GM12878 (cell line): ENCODE measurements at regions not wholly inside any gene's neighbourhood (a gene's known extent, or its start where the extent isn't known, plus 50 kb on each side); places are given as distances from the start of the nearest gene placed in this dataset.

Source experiments
- ATAC-seq: fragments of 200-7000 bp; cut with Tn5 transposase; 3 replicates; pipeline ENCODE4 v1.9.1; 2020; ENCODE audit warnings: mild to moderate bottlenecking, moderate library complexity
- BruUV-seq: library from RNA; stranded (reverse); fragments of 400-500 nt; replicated peaks from 2 replicates; lab custom pipeline; 2021; lab: Mats Ljungman, UMichigan
- CTCF ChIA-PET: fragments of 300-600 bp; sonication (Branson Sonifier 250); formaldehyde crosslinking; extraction: SDS; loops from one replicate; lab custom pipeline; 2021; ENCODE audit warnings: inconsistent platforms; lab: Yijun Ruan, JAX
- POLR2A ChIA-PET: fragments of 350-600 bp; formaldehyde crosslinking; extraction: SDS; loops from one replicate; lab custom pipeline; 2021; ENCODE audit warnings: inconsistent platforms; lab: Charles Lee
- RAD21 ChIA-PET: fragments of 300-600 bp; sonication (Branson Sonifier 250); formaldehyde crosslinking; loops from one replicate; lab custom pipeline; 2023; ENCODE audit warnings: antibody characterized with exemption; ENCODE audit not compliant: unreplicated experiment; lab: Charles Lee
- SMC1A ChIA-PET: fragments of 300-600 bp; sonication (Branson Sonifier 250); formaldehyde crosslinking; loops from one replicate; lab custom pipeline; 2023; ENCODE audit not compliant: unreplicated experiment, uncharacterized antibody; lab: Charles Lee
- DNase-seq: peaks from one replicate; pipeline ENCODE4 v3.0.0-alpha.2; 2011; ENCODE audit warnings: low read depth, low spot score
- FAIRE-seq: peaks from 3 replicates; lab custom pipeline; 2011; peaks lifted over from hg19 to GRCh38; lab: Jason Lieb, UNC
- H2AFZ ChIP-seq: 2 replicates; pipeline ENCODE4 v1.6.0; 2011; ENCODE audit warnings: low read depth, low read length, control low read depth; ENCODE audit not compliant: control insufficient read depth
- H3K27ac ChIP-seq: 2 replicates; pipeline ENCODE4 v1.5.1; 2011; ENCODE audit warnings: control low read depth; ENCODE audit not compliant: control insufficient read depth, insufficient read depth
- H3K27me3 ChIP-seq, 2 experiments: replicated peaks in 1 of 2; 2 replicates each; pipeline versions ENCODE4 v1.6.0 to v1.6.1; 2011; ENCODE audit warnings: low read length in 1 of 2; ENCODE audit not compliant: control insufficient read depth in 2 of 2, insufficient read depth in 2 of 2
- H3K36me3 ChIP-seq, 2 experiments: 2 replicates each; pipeline ENCODE4 v1.5.1; 2011; ENCODE audit warnings: low read length in 1 of 2; ENCODE audit not compliant: control insufficient read depth in 2 of 2, insufficient read depth in 2 of 2
- H3K4me1 ChIP-seq: 2 replicates; pipeline ENCODE4 v1.6.1; 2011; ENCODE audit warnings: mild to moderate bottlenecking, low read length, moderate library complexity, mixed read lengths; ENCODE audit not compliant: control insufficient read depth, insufficient read depth
- H3K4me2 ChIP-seq: 2 replicates; pipeline ENCODE4 v1.6.0; 2011; ENCODE audit warnings: control low read depth; ENCODE audit not compliant: control insufficient read depth, insufficient read depth
- H3K4me3 ChIP-seq: fragments of 200-600 bp; sonication (generic); 2 replicates; pipeline ENCODE4 v1.5.1; 2016
- H3K79me2 ChIP-seq: 2 replicates; pipeline ENCODE4 v1.6.0; 2011; ENCODE audit warnings: low read length; ENCODE audit not compliant: control insufficient read depth, insufficient read depth
- H3K9ac ChIP-seq: 2 replicates; pipeline ENCODE4 v1.8.0; 2011; ENCODE audit warnings: low read length, control low read depth, mixed read lengths; ENCODE audit not compliant: control insufficient read depth, insufficient read depth
- H3K9me3 ChIP-seq: replicated peaks from 3 replicates; pipeline ENCODE4 v1.5.1; 2011; ENCODE audit warnings: mild to moderate bottlenecking, low read length; ENCODE audit not compliant: control insufficient read depth, insufficient read depth
- H4K20me1 ChIP-seq: 2 replicates; pipeline ENCODE4 v1.6.0; 2011; ENCODE audit not compliant: control insufficient read depth, insufficient read depth
- BCL11A ChIP-seq: IDR thresholded peaks from 2 replicates; pipeline ENCODE4 v1.6.1; 2011; ENCODE audit warnings: low read depth, low read length
- BHLHE40 ChIP-seq, 2 experiments: fragments of 450-650 bp in 1 of 2; IDR thresholded peaks; 2 replicates each; pipeline ENCODE4 v1.6.1; 2011 to 2017; ENCODE audit warnings: low read depth in 2 of 2, borderline replicate concordance in 1 of 2, improper control_type of control experiment in 1 of 2, low read length in 1 of 2, mild to moderate bottlenecking in 1 of 2
- DPF2 ChIP-seq: fragments of 450-650 bp; IDR thresholded peaks from 2 replicates; pipeline ENCODE4 v1.6.1; 2017; ENCODE audit warnings: mild to moderate bottlenecking
- EP300 ChIP-seq, 2 experiments: fragments of 150-350 bp in 1 of 2; IDR thresholded peaks; 2 replicates each; pipeline ENCODE4 v1.6.1; 2011 to 2012; ENCODE audit warnings: low read depth in 2 of 2, low read length in 2 of 2, borderline replicate concordance in 1 of 2, improper control_type of control experiment in 1 of 2, inconsistent platforms in 1 of 2; ENCODE audit not compliant: control insufficient read depth in 1 of 2
- IKZF1 ChIP-seq: fragments of 450-650 bp; conservative IDR thresholded peaks from 2 replicates; pipeline ENCODE4 v1.6.1; 2017; ENCODE audit warnings: antibody characterized with exemption, mild to moderate bottlenecking
- IRF4 ChIP-seq: IDR thresholded peaks from 2 replicates; pipeline ENCODE4 v1.6.1; 2011; ENCODE audit warnings: low read depth, low read length
- JUNB ChIP-seq: IDR thresholded peaks from 2 replicates; pipeline ENCODE4 v1.6.1; 2016; ENCODE audit warnings: antibody characterized with exemption, mild to moderate bottlenecking
- MEF2A ChIP-seq: IDR thresholded peaks from 2 replicates; pipeline ENCODE4 v1.6.1; 2011; ENCODE audit warnings: low read depth, mild to moderate bottlenecking, low read length, moderate library complexity; ENCODE audit not compliant: insufficient read depth
- MEF2B ChIP-seq: fragments of 450-650 bp; IDR thresholded peaks from 2 replicates; pipeline ENCODE4 v1.6.1; 2018; ENCODE audit warnings: mild to moderate bottlenecking, moderate library complexity; ENCODE audit not compliant: partially characterized antibody, poor library complexity, severe bottlenecking
- NBN ChIP-seq: fragments of 450-650 bp; IDR thresholded peaks from 2 replicates; pipeline ENCODE4 v1.6.1; 2016
- NFXL1 ChIP-seq: fragments of 450-650 bp; IDR thresholded peaks from 2 replicates; pipeline ENCODE4 v1.6.1; 2017; ENCODE audit warnings: antibody characterized with exemption, mild to moderate bottlenecking, borderline replicate concordance
- NR2C1 ChIP-seq: fragments of 450-650 bp; IDR thresholded peaks from 2 replicates; pipeline ENCODE4 v1.6.1; 2017; ENCODE audit warnings: antibody characterized with exemption, mild to moderate bottlenecking, moderate library complexity
- NR2F1 ChIP-seq: fragments of 450-650 bp; conservative IDR thresholded peaks from 2 replicates; pipeline ENCODE4 v1.6.1; 2017; ENCODE audit warnings: mild to moderate bottlenecking
- POLR2AphosphoS2 ChIP-seq: IDR thresholded peaks from 2 replicates; pipeline ENCODE4 v1.6.1; 2011; ENCODE audit warnings: low read depth, mild to moderate bottlenecking, low read length, improper control_type of control experiment, moderate library complexity
- RAD51 ChIP-seq: fragments of 450-650 bp; IDR thresholded peaks from 2 replicates; pipeline ENCODE4 v1.6.1; 2016; ENCODE audit warnings: moderate library complexity, mild to moderate bottlenecking, inconsistent platforms
- RFX5 ChIP-seq: IDR thresholded peaks from 2 replicates; pipeline ENCODE4 v1.6.1; 2011; ENCODE audit warnings: low read depth, low read length, improper control_type of control experiment
- ZNF622 ChIP-seq: fragments of 450-650 bp; IDR thresholded peaks from 2 replicates; pipeline ENCODE4 v1.6.1; 2017; ENCODE audit warnings: mild to moderate bottlenecking, inconsistent platforms
- WGBS: methylation state at CpG from one replicate; pipeline ENCODE4 v1.1.6; 2016; ENCODE audit warnings: low lambda C conversion rate; ENCODE audit not compliant: insufficient replicate concordance, insufficient coverage; ENCODE audit errors: missing lambda C conversion rate; 5-methylcytosine and 5-hydroxymethylcytosine counted together
- in situ Hi-C: fragments of 300-500 bp; cut with MboI; formaldehyde crosslinking; loops from 9 replicates; pipeline ENCODE4 v1.14.3; 2018; ENCODE audit warnings: mixed read lengths
- intact Hi-C: fragments of 100-400 bp; cut with micrococcal nuclease; formaldehyde crosslinking; loops from one replicate; pipeline ENCODE4 v1.14.2; 2022; ENCODE audit not compliant: unreplicated experiment
- TF ChIP-seq, protein P1 (sequence below): fragments of 450-650 bp; IDR thresholded peaks from 2 replicates; pipeline ENCODE4 v1.6.1; 2016; ENCODE audit warnings: mild to moderate bottlenecking, moderate library complexity, borderline replicate concordance
- TF ChIP-seq, protein P2 (sequence below): fragments of 450-650 bp; IDR thresholded peaks from 2 replicates; pipeline ENCODE4 v1.6.1; 2017; ENCODE audit warnings: low read depth, mild to moderate bottlenecking, moderate library complexity

DNA sequence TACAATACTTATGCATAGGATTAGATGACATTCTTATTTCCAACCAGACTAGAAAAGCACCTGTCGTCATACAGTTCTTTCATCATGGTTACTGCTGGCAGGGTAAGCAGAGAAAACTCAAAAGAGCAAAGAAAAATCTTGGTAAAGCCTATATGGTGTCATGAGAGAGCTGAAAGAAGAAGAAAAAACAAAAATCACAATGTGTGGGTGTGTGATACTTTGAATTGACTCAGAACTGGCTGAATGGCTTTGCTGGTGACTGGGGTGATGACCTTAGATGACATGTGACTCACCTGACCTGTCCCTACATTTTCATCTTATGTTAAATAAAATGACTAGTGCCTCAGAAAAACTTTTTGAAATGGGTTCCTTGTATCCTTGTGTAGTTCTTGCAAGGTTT, 278.1 kb upstream of the LMO3 start:
- Histone ChIP-seq H3K4me2 (no peak overlapping the region), H3K79me2 (no peaks in the 10 kb centered on the region), H3K27ac (no peak overlapping the region), H3K4me3 (no peak overlapping the region), H4K20me1 (no peaks in the 10 kb centered on the region), H3K36me3 (no peaks in the 10 kb centered on the region), H3K4me1 (no peaks in the 10 kb centered on the region), H3K9ac (no peak overlapping the region), H3K27me3 (no peaks in the 10 kb centered on the region), H2AFZ (no peak overlapping the region), H3K9me3 (no peaks in the 10 kb centered on the region)
- 0% methylated on average over 1 of the region's 1 CpG for WGBS
- peak; percentile 92 for ATAC-seq
- ChIA-PET SMC1A (interaction anchor here (0.8 to 1.6 kb wide), 4 partner anchors 8 to 55 kb away, joined by 3 to 10 read pairs (median 4); no protein-coding TSS in a partner anchor), CTCF (interaction anchor here (0.7 kb wide), 1 partner anchor 28 kb away, joined by 3 read pairs; no protein-coding TSS in a partner anchor), POLR2A (interaction anchor here (0.6 kb wide), 1 partner anchor 1110 kb away, joined by 4 read pairs; no protein-coding TSS in a partner anchor), RAD21 (interaction anchor here (1.5 kb wide), 2 partner anchors 26 to 54 kb away, joined by 3 read pairs; no protein-coding TSS in a partner anchor)
- BruUV-seq = no TSS peak
- in situ Hi-C loops = no loop called here
- no peak for DNase-seq
- intact Hi-C loops = no loop called here
- FAIRE-seq = peak; percentile 54
- no peak for TF ChIP-seq MEF2B
- peak; percentile 74 to 76; a peak in 3 of 4 replicates for TF ChIP-seq BHLHE40 (IDR thresholded peaks at IDR 0.05; ENCODE audit: borderline replicate concordance in 1 of 2, low read depth in 2 of 2, low read length in 1 of 2)
- TF ChIP-seq NR2F1 = peak; percentile 96
- no peak for TF ChIP-seq POLR2AphosphoS2
- TF ChIP-seq NR2C1 = 0 out of 2 replicates have a peak, but pooled peaks have one; percentile 43
- 0 out of 2 replicates have a peak, but pooled peaks have one; percentile 26 for TF ChIP-seq NBN
- TF ChIP-seq IKZF1 = 0 out of 2 replicates have a peak, but pooled peaks have one; percentile 29
- no peak for TF ChIP-seq ZNF622
- peak; percentile 49; the same call in 1 of the 2 replicates for TF ChIP-seq DPF2
- no peak for TF ChIP-seq RFX5
- TF ChIP-seq, protein P1, sequence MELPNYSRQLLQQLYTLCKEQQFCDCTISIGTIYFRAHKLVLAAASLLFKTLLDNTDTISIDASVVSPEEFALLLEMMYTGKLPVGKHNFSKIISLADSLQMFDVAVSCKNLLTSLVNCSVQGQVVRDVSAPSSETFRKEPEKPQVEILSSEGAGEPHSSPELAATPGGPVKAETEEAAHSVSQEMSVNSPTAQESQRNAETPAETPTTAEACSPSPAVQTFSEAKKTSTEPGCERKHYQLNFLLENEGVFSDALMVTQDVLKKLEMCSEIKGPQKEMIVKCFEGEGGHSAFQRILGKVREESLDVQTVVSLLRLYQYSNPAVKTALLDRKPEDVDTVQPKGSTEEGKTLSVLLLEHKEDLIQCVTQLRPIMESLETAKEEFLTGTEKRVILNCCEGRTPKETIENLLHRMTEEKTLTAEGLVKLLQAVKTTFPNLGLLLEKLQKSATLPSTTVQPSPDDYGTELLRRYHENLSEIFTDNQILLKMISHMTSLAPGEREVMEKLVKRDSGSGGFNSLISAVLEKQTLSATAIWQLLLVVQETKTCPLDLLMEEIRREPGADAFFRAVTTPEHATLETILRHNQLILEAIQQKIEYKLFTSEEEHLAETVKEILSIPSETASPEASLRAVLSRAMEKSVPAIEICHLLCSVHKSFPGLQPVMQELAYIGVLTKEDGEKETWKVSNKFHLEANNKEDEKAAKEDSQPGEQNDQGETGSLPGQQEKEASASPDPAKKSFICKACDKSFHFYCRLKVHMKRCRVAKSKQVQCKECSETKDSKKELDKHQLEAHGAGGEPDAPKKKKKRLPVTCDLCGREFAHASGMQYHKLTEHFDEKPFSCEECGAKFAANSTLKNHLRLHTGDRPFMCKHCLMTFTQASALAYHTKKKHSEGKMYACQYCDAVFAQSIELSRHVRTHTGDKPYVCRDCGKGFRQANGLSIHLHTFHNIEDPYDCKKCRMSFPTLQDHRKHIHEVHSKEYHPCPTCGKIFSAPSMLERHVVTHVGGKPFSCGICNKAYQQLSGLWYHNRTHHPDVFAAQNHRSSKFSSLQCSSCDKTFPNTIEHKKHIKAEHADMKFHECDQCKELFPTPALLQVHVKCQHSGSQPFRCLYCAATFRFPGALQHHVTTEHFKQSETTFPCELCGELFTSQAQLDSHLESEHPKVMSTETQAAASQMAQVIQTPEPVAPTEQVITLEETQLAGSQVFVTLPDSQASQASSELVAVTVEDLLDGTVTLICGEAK = no peak
- TF ChIP-seq MEF2A = no peak
- peak; percentile 51; the same call in 1 of the 2 replicates for TF ChIP-seq IRF4
- peak; percentile 73 for TF ChIP-seq RAD51
- 0 out of 2 replicates have a peak, but pooled peaks have one; percentile 28 for TF ChIP-seq BCL11A
- TF ChIP-seq EP300 (IDR thresholded peaks at IDR 0.05; ENCODE audit: borderline replicate concordance in 1 of 2, control insufficient read depth in 1 of 2, low read depth in 2 of 2, low read length in 2 of 2) = 0 out of 4 replicates have a peak, but pooled peaks of 1 of the 2 experiments have one; percentile 13
- TF ChIP-seq NFXL1 = no peak
- TF ChIP-seq, protein P2, sequence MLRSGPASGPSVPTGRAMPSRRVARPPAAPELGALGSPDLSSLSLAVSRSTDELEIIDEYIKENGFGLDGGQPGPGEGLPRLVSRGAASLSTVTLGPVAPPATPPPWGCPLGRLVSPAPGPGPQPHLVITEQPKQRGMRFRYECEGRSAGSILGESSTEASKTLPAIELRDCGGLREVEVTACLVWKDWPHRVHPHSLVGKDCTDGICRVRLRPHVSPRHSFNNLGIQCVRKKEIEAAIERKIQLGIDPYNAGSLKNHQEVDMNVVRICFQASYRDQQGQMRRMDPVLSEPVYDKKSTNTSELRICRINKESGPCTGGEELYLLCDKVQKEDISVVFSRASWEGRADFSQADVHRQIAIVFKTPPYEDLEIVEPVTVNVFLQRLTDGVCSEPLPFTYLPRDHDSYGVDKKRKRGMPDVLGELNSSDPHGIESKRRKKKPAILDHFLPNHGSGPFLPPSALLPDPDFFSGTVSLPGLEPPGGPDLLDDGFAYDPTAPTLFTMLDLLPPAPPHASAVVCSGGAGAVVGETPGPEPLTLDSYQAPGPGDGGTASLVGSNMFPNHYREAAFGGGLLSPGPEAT = peak; percentile 35; the same call in 1 of the 2 replicates
- TF ChIP-seq JUNB = 0 out of 2 replicates have a peak, but pooled peaks have one; percentile 31
